Prostate gland (tissue), 2 donors: ENCODE measurements at regions not wholly inside any gene's neighbourhood (a gene's known extent, or its start where the extent isn't known, plus 50 kb on each side); places are given as distances from the start of the nearest gene placed in this dataset.

Experiments
- CTCF ChIP-seq, 4 experiments: fragments of 200-600 bp in 2 of 4; fragments of 450-650 bp in 2 of 4; sonication (generic) in 2 of 4; IDR thresholded peaks; 1 replicate in 3 of 4; 2 replicates in 1 of 4; pipeline ENCODE4 v1.5.1; 2016 to 2019; ENCODE audit warnings: antibody characterized with exemption in 4 of 4, mild to moderate bottlenecking in 2 of 4, moderate library complexity in 2 of 4
- POLR2A ChIP-seq: fragments of 450-650 bp; IDR thresholded peaks from one replicate; pipeline ENCODE4 v1.6.1; 2016; ENCODE audit warnings: antibody characterized with exemption, mild to moderate bottlenecking
- POLR2AphosphoS5 ChIP-seq: sonication (generic); formaldehyde crosslinking; IDR thresholded peaks from one replicate; pipeline ENCODE4 v1.6.1; 2017; ENCODE audit warnings: antibody characterized with exemption

- TF ChIP-seq CTCF (IDR thresholded peaks at IDR 0.05) (no peak), POLR2A (no peak), POLR2AphosphoS5 (no peak)
These were observed 54.5 kb upstream of the PRKD1 start for GRCh38 chr14:29982171-29982570.
